Heart right ventricle (tissue), 16 donors: ENCODE measurements at regions not wholly inside any gene's neighbourhood (a gene's known extent, or its start where the extent isn't known, plus 50 kb on each side); places are given as distances from the start of the nearest gene placed in this dataset.

Experiments
- ATAC-seq, 8 donors: fragments of 200-7000 bp; cut with Tn5 transposase; one replicate each; pipeline ENCODE4 v1.9.1; 2020; ENCODE audit warnings: mild to moderate bottlenecking in 8 of 8, moderate library complexity in 8 of 8, moderate number of reproducible peaks in 1 of 8
- DNase-seq, 2 donors: peaks; one replicate each; pipeline ENCODE4 v3.0.0-alpha.2; 2020
- H3K27ac ChIP-seq, 10 donors: fragments of 200-600 bp; sonication (generic) in 2 of 10; one replicate each; pipeline versions ENCODE4 v1.5.0 to v1.8.0; 2020 to 2022; ENCODE audit warnings: mild to moderate bottlenecking in 3 of 10
- H3K27me3 ChIP-seq, 7 donors: fragments of 200-600 bp; one replicate each; pipeline ENCODE4 v1.8.0; 2021 to 2022; ENCODE audit warnings: mild to moderate bottlenecking in 2 of 7
- H3K36me3 ChIP-seq, 9 donors: fragments of 200-600 bp; sonication (generic) in 1 of 9; one replicate each; pipeline versions ENCODE4 v1.5.0 to v1.8.0; 2020 to 2022; ENCODE audit warnings: mild to moderate bottlenecking in 2 of 9
- H3K4me1 ChIP-seq, 9 donors: fragments of 200-600 bp; sonication (generic) in 1 of 9; one replicate each; pipeline versions ENCODE4 v1.5.0 to v1.8.0; 2020 to 2022; ENCODE audit warnings: mild to moderate bottlenecking in 4 of 9
- H3K4me3 ChIP-seq, 10 donors: fragments of 200-600 bp; sonication (generic) in 2 of 10; one replicate each; pipeline versions ENCODE4 v1.5.0 to v1.8.0; 2020 to 2022; ENCODE audit warnings: mild to moderate bottlenecking in 7 of 10, moderate library complexity in 2 of 10
- H3K9me3 ChIP-seq, 11 donors: fragments of 200-600 bp in 10 of 11; sonication (generic) in 2 of 11; one replicate each; pipeline versions ENCODE4 v1.5.0 to v1.8.0; 2013 to 2022; ENCODE audit warnings: mild to moderate bottlenecking in 2 of 11, control low read depth in 1 of 11, moderate library complexity in 1 of 11
- CTCF ChIP-seq, 9 donors: fragments of 200-600 bp; sonication (generic) in 2 of 9; IDR thresholded peaks; one replicate each; pipeline versions ENCODE4 v1.5.0 to v1.8.0; 2021 to 2022; ENCODE audit warnings: antibody characterized with exemption in 9 of 9, mild to moderate bottlenecking in 5 of 9, moderate library complexity in 1 of 9
- WGBS, 2 donors: extraction: QIAGEN DNeasy Blood & Tissue Kit; methylation state at CpG; one replicate each; pipeline ENCODE4 v1.1.7; 2013; ENCODE audit warnings: inconsistent platforms in 1 of 2; 5-methylcytosine and 5-hydroxymethylcytosine counted together
- intact Hi-C, 10 donors: fragments of 100-400 bp; cut with DNase I; formaldehyde crosslinking; loops; one replicate each; pipeline versions ENCODE4 v1.11.1 to v1.14.2; 2022
- donor health status: Arrhythmogenic right ventricular cardiomyopathy.
- donor health status: ischemic (EF 13 %, LVEDD 7.1; RV severe dilation, severe dysfunction).
- donor health status: healthy with polysubstance abuse.
- donor health status: DM: no; HTN: yes; CAD: no.
- donor health status: DM: no; HTN: no; CAD: no.
- donor health status: ischemic (EF 25% LVEDD 6.9; RV normal size, moderate dysfunction).
- donor health status: ischemic (EF 25% LVEDD 5.7; RV mildly dilated, moderate dysfunction).
- donor health status: healthy.
- donor health status: DM: yes; HTN: yes; CAD: no.
- donor health status: Ischemic cardiomyopathy.
- donor health status: ischemic (EF 35%, LVEDD 5.7; RV mildly dilated, moderate dysfunction).
- donor health status: nonischemic (EF 11% LVEDD 7.7; RV severe dilation, severe dysfunction).
- donor health status: DM: yes; HTN: yes; CAD: no.
- donor health status: PGD.
- donor health status: ischemic (EF 29% LVEDD 5.4; RV normal size, mild dysfunction).
- donor health status: nonischemic (EF 23%, LVEDD 6.1; RV moderate dilation, normal function).

GRCh38 chr3:148400754-148401153 is 296.9 kb upstream of the AGTR1 start:
- 72 to 76% methylated on average over 1 of the region's 1 CpG for WGBS, 2 donors
- TF ChIP-seq CTCF (IDR thresholded peaks at IDR 0.05): no peak
- Histone ChIP-seq H3K27me3 (no peaks in the 10 kb centered on the region), H3K4me1 (no peaks in the 10 kb centered on the region), H3K36me3 (no peaks in the 10 kb centered on the region), H3K9me3 (no peaks in the 10 kb centered on the region), H3K4me3 (no peak overlapping the region), H3K27ac (no peak overlapping the region)
- intact Hi-C loops: no loop called here
- ATAC-seq (no peak), DNase-seq (no peak)

GRCh38 chr3:148408667-148409066 is 289.0 kb upstream of the AGTR1 start:
- Histone ChIP-seq H3K27ac (no peak overlapping the region), H3K9me3 (peaks cover 0 to 23% (median 0%) of the 10 kb centered on the region in 11 donors), H3K36me3 (no peaks in the 10 kb centered on the region), H3K4me1 (no peaks in the 10 kb centered on the region), H3K27me3 (no peaks in the 10 kb centered on the region), H3K4me3 (no peak overlapping the region)
- DNase-seq (no peak), ATAC-seq (no peak)
- 81 to 83% methylated on average over 3 of the region's 3 CpGs for WGBS, 2 donors
- intact Hi-C loops: no loop called here
- TF ChIP-seq CTCF (IDR thresholded peaks at IDR 0.05): no peak

- intact Hi-C loops: no loop called here
- DNase-seq (no peak), ATAC-seq (no peak)
- Histone ChIP-seq H3K4me3 (no peak overlapping the region), H3K27ac (no peak overlapping the region), H3K27me3 (no peaks in the 10 kb centered on the region), H3K4me1 (no peaks in the 10 kb centered on the region), H3K36me3 (no peaks in the 10 kb centered on the region), H3K9me3 (no peaks in the 10 kb centered on the region)
- TF ChIP-seq CTCF (IDR thresholded peaks at IDR 0.05): no peak
- WGBS, 2 donors: 80 to 86% methylated on average over 6 of the region's 6 CpGs
These were observed 277.5 kb upstream of the AGTR1 start for GRCh38 chr3:148420242-148420641.

- no peaks in the 10 kb centered on the region for H3K27me3 ChIP-seq
- no peak for TF ChIP-seq CTCF (IDR thresholded peaks at IDR 0.05)
- no peak for DNase-seq
- H3K4me1 ChIP-seq: no peaks in the 10 kb centered on the region
- intact Hi-C loops: no loop called here
- H3K4me3 ChIP-seq: no peak overlapping the region
- no peak for ATAC-seq
- H3K36me3 ChIP-seq: no peaks in the 10 kb centered on the region
- 75 to 77% methylated on average over 3 of the region's 3 CpGs for WGBS, 2 donors
- H3K9me3 ChIP-seq: no peaks in the 10 kb centered on the region
- no peak overlapping the region for H3K27ac ChIP-seq
These were observed 268.7 kb upstream of the AGTR1 start for GRCh38 chr3:148428862-148429605.
